GM19099 (cell line): ENCODE measurements at regions not wholly inside any gene's neighbourhood (a gene's known extent, or its start where the extent isn't known, plus 50 kb on each side); places are given as distances from the start of the nearest gene placed in this dataset.

Source experiments
- POLR2A ChIP-seq: IDR thresholded peaks from 3 replicates; pipeline ENCODE4 v1.6.1; 2011; ENCODE audit warnings: low read depth; ENCODE audit not compliant: insufficient read length; ENCODE audit errors: extremely low read depth

DNA sequence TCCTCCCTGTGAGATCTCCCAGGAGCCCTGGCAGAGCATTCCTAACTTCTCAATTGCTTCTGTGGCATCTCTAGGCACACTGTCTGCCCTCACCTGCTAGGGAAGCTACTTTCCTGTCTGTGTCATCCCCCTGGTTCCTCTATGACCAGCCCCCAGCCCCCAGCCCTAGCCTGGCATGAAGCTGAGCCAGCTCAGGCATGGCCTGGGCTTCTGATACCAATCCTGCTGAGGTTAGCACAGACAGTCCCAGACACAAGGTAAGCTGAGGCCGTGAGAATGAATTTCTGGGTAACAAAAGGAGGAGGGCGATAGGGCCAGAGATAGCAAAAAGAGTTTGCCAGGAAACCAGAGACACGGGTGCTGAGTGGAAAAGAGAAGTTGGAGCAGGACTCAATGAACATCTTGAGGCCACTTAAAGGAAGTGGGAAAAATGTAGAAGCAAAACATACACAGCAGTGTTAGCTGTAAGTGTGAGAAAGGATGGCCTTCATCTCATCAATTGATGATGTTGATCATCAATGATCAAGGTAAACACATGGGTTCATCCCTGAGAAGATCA lies 87.6 kb upstream of the PICALM start:
- TF ChIP-seq POLR2A, result no peak

- no peak for TF ChIP-seq POLR2A
These were observed 86.4 kb upstream of the PICALM start for GRCh38 chr11:86155200-86155844.

DNA sequence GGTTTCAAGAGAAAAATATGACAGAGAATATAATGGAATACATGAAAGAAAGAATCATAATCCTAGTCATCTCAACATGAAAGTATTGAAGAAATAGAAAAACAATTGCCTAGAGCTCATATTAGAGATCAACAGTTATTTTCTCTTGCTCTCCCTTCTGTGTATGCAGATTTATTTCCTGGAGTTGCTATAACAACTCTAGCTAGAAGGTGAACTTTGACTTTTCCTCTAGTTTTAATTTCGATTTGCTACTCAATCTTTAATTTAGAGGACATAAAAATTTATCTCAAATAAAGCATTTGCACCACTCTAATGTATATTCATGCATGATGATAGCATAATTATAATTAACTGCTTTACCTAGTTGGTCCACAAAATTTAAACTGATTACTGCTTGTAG lies 84.6 kb upstream of the PICALM start:
- no peak for TF ChIP-seq POLR2A

GRCh38 chr11:86152901-86153300 lies 84.0 kb upstream of the PICALM start:
- TF ChIP-seq POLR2A, result no peak

GRCh38 chr11:86152006-86152862 lies 83.3 kb upstream of the PICALM start:
- TF ChIP-seq POLR2A, result no peak

DNA sequence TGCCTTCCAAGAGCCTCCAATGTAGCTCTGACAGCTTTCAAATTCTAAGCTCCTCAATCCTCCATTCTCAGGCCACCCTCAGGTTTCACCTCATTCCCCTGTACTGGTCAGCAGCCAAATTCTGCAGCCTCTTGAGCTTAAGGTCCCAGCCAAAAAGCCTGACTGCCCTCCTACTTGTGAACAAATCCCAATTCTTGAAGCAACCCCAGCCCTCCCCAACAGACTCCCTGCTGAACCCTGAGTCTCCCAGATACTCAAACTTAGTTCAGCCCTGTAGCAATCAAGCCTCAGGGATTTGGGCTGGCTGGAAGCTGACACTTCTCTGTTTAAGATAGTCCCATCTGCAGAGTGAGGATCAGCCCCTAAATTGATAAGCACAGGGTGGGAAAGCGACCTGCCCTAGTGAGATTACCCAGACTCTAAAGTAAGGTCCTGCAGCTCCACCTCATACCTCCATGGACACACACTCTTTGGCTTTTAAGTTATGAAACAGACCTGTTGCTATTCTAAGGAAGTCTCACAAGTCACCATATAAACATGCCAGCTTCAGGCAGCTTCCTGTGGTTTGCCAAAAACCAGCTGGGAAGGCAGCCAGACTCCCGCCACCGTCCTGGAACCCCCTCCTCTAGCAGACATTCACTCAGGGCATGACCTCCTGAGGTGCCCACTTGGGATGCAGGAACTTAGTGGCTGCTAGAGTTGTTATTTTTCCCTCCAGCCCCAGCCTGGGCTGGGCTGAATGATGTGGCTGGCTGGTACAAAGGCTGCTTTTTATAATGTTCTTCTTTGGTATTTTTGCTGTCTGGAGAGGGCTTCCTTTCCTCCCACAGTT lies 82.5 kb upstream of the PICALM start:
- no peak for TF ChIP-seq POLR2A

- no peak for TF ChIP-seq POLR2A
These were observed 81.9 kb upstream of the PICALM start for GRCh38 chr11:86150847-86151173.

GRCh38 chr11:86149792-86150191 lies 80.9 kb upstream of the PICALM start:
- TF ChIP-seq POLR2A, result no peak

GRCh38 chr11:86148345-86148747 lies 79.5 kb upstream of the PICALM start:
- no peak for TF ChIP-seq POLR2A

DNA sequence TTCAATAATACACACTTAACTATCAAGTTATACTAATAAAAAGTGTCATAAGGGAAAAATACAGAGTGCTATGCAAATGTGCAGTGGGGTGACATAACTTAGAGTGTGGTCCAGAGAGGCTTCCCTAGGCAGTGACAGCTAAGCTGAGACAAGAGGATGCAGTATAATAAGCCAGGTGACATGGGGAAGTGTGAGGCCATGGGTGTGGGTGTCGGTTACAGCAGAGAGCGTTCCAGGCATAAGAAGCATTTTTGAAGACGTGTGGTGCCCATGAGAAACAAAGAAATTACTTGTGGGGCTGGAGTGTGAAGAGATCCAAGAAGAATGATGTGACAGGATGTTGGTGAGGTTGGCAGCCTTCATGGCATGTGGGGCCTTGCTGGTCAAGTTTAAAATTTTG lies 78.1 kb upstream of the PICALM start:
- no peak for TF ChIP-seq POLR2A

- no peak for TF ChIP-seq POLR2A
These were observed 76.7 kb upstream of the PICALM start for GRCh38 chr11:86145439-86146156.

DNA sequence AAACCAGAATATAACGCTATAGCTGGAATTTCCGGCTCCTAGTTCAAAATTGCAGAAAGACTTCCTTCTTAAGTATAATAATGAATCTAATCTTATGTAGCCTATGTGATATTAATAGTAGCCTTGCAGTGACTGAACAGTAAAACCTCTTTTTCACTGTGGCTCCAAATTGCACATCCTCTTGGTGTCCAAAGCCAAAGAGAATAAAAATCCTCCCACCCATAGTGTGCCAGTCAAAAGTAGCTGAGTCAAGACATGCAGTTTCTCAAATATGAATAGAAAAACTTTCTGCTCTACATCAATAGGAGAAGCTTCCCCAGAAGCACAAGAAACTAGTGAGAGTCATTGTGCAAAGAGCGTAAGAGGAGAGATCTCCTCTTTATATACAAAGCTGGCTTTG lies 76.0 kb upstream of the PICALM start:
- TF ChIP-seq POLR2A, result no peak

- no peak for TF ChIP-seq POLR2A
These were observed 74.5 kb upstream of the PICALM start for GRCh38 chr11:86143087-86144030.

GRCh38 chr11:86142170-86142569 lies 73.3 kb upstream of the PICALM start:
- no peak for TF ChIP-seq POLR2A
